IMR-90 (cell line): ENCODE measurements at regions not wholly inside any gene's neighbourhood (a gene's known extent, or its start where the extent isn't known, plus 50 kb on each side); places are given as distances from the start of the nearest gene placed in this dataset.

Experiments used
- ATAC-seq: fragments of 200-7000 bp; cut with Tn5 transposase; 2 replicates; pipeline ENCODE4 v1.9.1; 2020; ENCODE audit warnings: low read depth, mild to moderate bottlenecking, moderate library complexity
- BruUV-seq: library from RNA; stranded (reverse); fragments of 400-500 nt; replicated peaks from 2 replicates; lab custom pipeline; 2021; lab: Mats Ljungman, UMichigan
- CTCF ChIA-PET: fragments of 300-600 bp; formaldehyde crosslinking; extraction: SDS; loops from one replicate; lab custom pipeline; 2021; ENCODE audit warnings: antibody characterized with exemption; lab: Yijun Ruan, JAX
- POLR2A ChIA-PET: fragments of 300-600 bp; sonication (Branson Sonifier 250); formaldehyde crosslinking; loops from one replicate; lab custom pipeline; 2022; ENCODE audit warnings: antibody characterized with exemption; ENCODE audit not compliant: unreplicated experiment; lab: Charles Lee
- DNase-seq: peaks from one replicate; pipeline ENCODE4 v3.0.0; 2013
- H2AFZ ChIP-seq: replicated peaks from 2 replicates; pipeline ENCODE3; 2013; ENCODE audit warnings: low read length, mild to moderate bottlenecking; ENCODE audit not compliant: poor library complexity
- H2AK5ac ChIP-seq: 2 replicates; pipeline ENCODE4 v1.6.1; 2013; ENCODE audit warnings: low read depth, low read length, inconsistent platforms
- H2AK9ac ChIP-seq: replicated peaks from 2 replicates; pipeline ENCODE3; 2013; ENCODE audit warnings: mild to moderate bottlenecking, low read depth, low read length, moderate library complexity; ENCODE audit not compliant: poor library complexity
- H2BK120ac ChIP-seq: 2 replicates; pipeline ENCODE4 v1.6.1; 2013; ENCODE audit warnings: low read depth, low read length, inconsistent platforms
- H2BK15ac ChIP-seq: 3 replicates; pipeline ENCODE4 v1.6.1; 2013; ENCODE audit warnings: low read depth, low read length, inconsistent platforms
- H2BK20ac ChIP-seq: 2 replicates; pipeline ENCODE4 v1.6.1; 2013; ENCODE audit warnings: low read depth, mild to moderate bottlenecking, inconsistent platforms, low read length, moderate library complexity
- H2BK5ac ChIP-seq: 2 replicates; pipeline ENCODE4 v1.6.1; 2013; ENCODE audit warnings: mild to moderate bottlenecking, low read depth, low read length, inconsistent platforms; ENCODE audit not compliant: poor library complexity, severe bottlenecking
- H3K14ac ChIP-seq: replicated peaks from 2 replicates; pipeline ENCODE4 v1.6.1; 2013; ENCODE audit warnings: low read depth, low read length, inconsistent platforms
- H3K18ac ChIP-seq: 2 replicates; pipeline ENCODE4 v1.6.1; 2013; ENCODE audit warnings: low read depth, low read length, control low read depth
- H3K23ac ChIP-seq: 2 replicates; pipeline ENCODE4 v1.6.1; 2013; ENCODE audit warnings: low read depth, low read length, inconsistent platforms
- H3K27ac ChIP-seq: 2 replicates; pipeline ENCODE4 v1.5.1; 2013; ENCODE audit warnings: mild to moderate bottlenecking, control low read depth, low read length; ENCODE audit not compliant: insufficient read depth
- H3K27me3 ChIP-seq: 2 replicates; pipeline ENCODE4 v1.6.1; 2013; ENCODE audit warnings: low read length; ENCODE audit not compliant: control insufficient read depth, insufficient read depth
- H3K36me3 ChIP-seq: 2 replicates; pipeline ENCODE4 v1.6.1; 2013; ENCODE audit warnings: low read length, mixed read lengths; ENCODE audit not compliant: control insufficient read depth, insufficient read depth
- H3K4ac ChIP-seq: 2 replicates; pipeline ENCODE4 v1.6.1; 2013; ENCODE audit warnings: low read depth, low read length, inconsistent platforms
- H3K4me1 ChIP-seq: 2 replicates; pipeline ENCODE4 v1.6.1; 2013; ENCODE audit warnings: low read length, mixed read lengths; ENCODE audit not compliant: control insufficient read depth, insufficient read depth
- H3K4me2 ChIP-seq: 2 replicates; pipeline ENCODE4 v1.6.1; 2013; ENCODE audit warnings: low read depth, mild to moderate bottlenecking, control low read depth, low read length, moderate library complexity
- H3K4me3 ChIP-seq: 2 replicates; pipeline ENCODE4 v1.5.1; 2013; ENCODE audit warnings: low read depth, mild to moderate bottlenecking, control low read depth, low read length, moderate library complexity; ENCODE audit not compliant: insufficient read depth
- H3K56ac ChIP-seq: 2 replicates; pipeline ENCODE4 v1.6.1; 2013; ENCODE audit warnings: low read length, inconsistent platforms; ENCODE audit not compliant: insufficient read depth; ENCODE audit errors: extremely low read depth
- H3K79me1 ChIP-seq, 2 experiments: 2 replicates each; pipeline ENCODE4 v1.6.1; 2013; ENCODE audit warnings: low read length in 2 of 2, inconsistent platforms in 1 of 2, low read depth in 1 of 2
- H3K9ac ChIP-seq: 2 replicates; pipeline ENCODE4 v1.6.1; 2013; ENCODE audit warnings: low read depth, low read length, control low read depth
- H3K9me1 ChIP-seq: 2 replicates; pipeline ENCODE4 v1.6.1; 2013; ENCODE audit warnings: low read length, inconsistent platforms; ENCODE audit not compliant: insufficient read depth
- H3K9me3 ChIP-seq: 2 replicates; pipeline ENCODE4 v1.6.1; 2013; ENCODE audit warnings: low read length; ENCODE audit not compliant: control insufficient read depth, insufficient read depth
- H4K20me1 ChIP-seq: 2 replicates; pipeline ENCODE4 v1.6.1; 2013; ENCODE audit warnings: low read length, inconsistent platforms; ENCODE audit not compliant: insufficient read depth
- H4K5ac ChIP-seq: 2 replicates; pipeline ENCODE4 v1.6.1; 2013; ENCODE audit warnings: mild to moderate bottlenecking, low read depth, low read length, control low read depth
- H4K8ac ChIP-seq, 2 experiments: 2 replicates each; pipeline ENCODE4 v1.6.1; 2013; ENCODE audit warnings: low read depth in 2 of 2, low read length in 2 of 2, control low read depth in 1 of 2, inconsistent platforms in 1 of 2
- H4K91ac ChIP-seq: 2 replicates; pipeline ENCODE4 v1.6.1; 2013; ENCODE audit warnings: low read depth, low read length, inconsistent platforms; ENCODE audit not compliant: insufficient read depth
- BHLHE40 ChIP-seq: fragments of 150-350 bp; IDR thresholded peaks from 2 replicates; pipeline ENCODE4 v1.6.1; 2016; ENCODE audit warnings: mild to moderate bottlenecking, low read depth, low read length
- CEBPB ChIP-seq: IDR thresholded peaks from 2 replicates; pipeline ENCODE4 v1.6.1; 2012; ENCODE audit warnings: low read depth, low read length, improper control_type of control experiment
- CHD1 ChIP-seq: IDR thresholded peaks from 2 replicates; pipeline ENCODE4 v1.6.1; 2012; ENCODE audit warnings: low read depth, low read length, improper control_type of control experiment
- CTCF ChIP-seq: conservative IDR thresholded peaks from 2 replicates; pipeline ENCODE4 v1.5.1; 2012; ENCODE audit warnings: mild to moderate bottlenecking, low read depth, low read length, improper control_type of control experiment
- ELK1 ChIP-seq: fragments of 150-350 bp; IDR thresholded peaks from 2 replicates; pipeline ENCODE4 v1.6.1; 2016; ENCODE audit warnings: low read depth, mild to moderate bottlenecking, low read length, moderate library complexity, borderline replicate concordance
- FOS ChIP-seq: fragments of 150-350 bp; IDR thresholded peaks from 2 replicates; pipeline ENCODE4 v1.6.1; 2016; ENCODE audit warnings: low read depth, low read length
- MAFK ChIP-seq: IDR thresholded peaks from 2 replicates; pipeline ENCODE4 v1.6.1; 2012; ENCODE audit warnings: low read depth, low read length, improper control_type of control experiment
- MAZ ChIP-seq: IDR thresholded peaks from 2 replicates; pipeline ENCODE4 v1.6.1; 2012; ENCODE audit warnings: low read depth, mild to moderate bottlenecking, low read length, improper control_type of control experiment, moderate library complexity, borderline replicate concordance
- MXI1 ChIP-seq: IDR thresholded peaks from 2 replicates; pipeline ENCODE4 v1.6.1; 2012; ENCODE audit warnings: low read depth, mild to moderate bottlenecking, low read length, moderate library complexity, borderline replicate concordance
- NFE2L2 ChIP-seq: fragments of 150-350 bp; IDR thresholded peaks from 2 replicates; pipeline ENCODE4 v1.6.1; 2016; ENCODE audit warnings: low read depth, mild to moderate bottlenecking, low read length
- POLR2A ChIP-seq: IDR thresholded peaks from 2 replicates; pipeline ENCODE4 v1.6.1; 2012; ENCODE audit warnings: mild to moderate bottlenecking, low read depth, low read length
- RAD21 ChIP-seq: IDR thresholded peaks from 2 replicates; pipeline ENCODE4 v1.6.1; 2012; ENCODE audit warnings: low read length, improper control_type of control experiment
- RCOR1 ChIP-seq: IDR thresholded peaks from 2 replicates; pipeline ENCODE4 v1.6.1; 2012; ENCODE audit warnings: mild to moderate bottlenecking, low read length, improper control_type of control experiment; ENCODE audit not compliant: insufficient replicate concordance
- RFX5 ChIP-seq: IDR thresholded peaks from 2 replicates; pipeline ENCODE4 v1.8.0; 2012; ENCODE audit warnings: low read depth, mild to moderate bottlenecking, low read length, moderate library complexity
- SMC3 ChIP-seq: fragments of 150-350 bp; IDR thresholded peaks from 2 replicates; pipeline ENCODE4 v1.6.1; 2016; ENCODE audit warnings: low read depth, mild to moderate bottlenecking, antibody characterized with exemption, low read length, moderate library complexity
- USF2 ChIP-seq: fragments of 150-350 bp; IDR thresholded peaks from 2 replicates; pipeline ENCODE4 v1.6.1; 2017; ENCODE audit warnings: mild to moderate bottlenecking, antibody characterized with exemption, low read length, low read depth
- WGBS, 2 experiments: methylation state at CpG; one replicate each; pipeline versions ENCODE4 v1.1.5 to v1.1.7; 2013; ENCODE audit warnings: missing lambda C conversion rate in 2 of 2; ENCODE audit not compliant: insufficient read length in 1 of 2; ENCODE audit errors: extremely low coverage in 2 of 2; 5-methylcytosine and 5-hydroxymethylcytosine counted together
- dilution Hi-C: fragments of 300-500 bp; cut with HindIII; formaldehyde crosslinking; loops from one replicate; pipeline ENCODE4 v1.14.3; 2018; ENCODE audit warnings: low sequenced_read_pairs; ENCODE audit not compliant: unreplicated experiment
- in situ Hi-C: fragments of 300-500 bp; cut with MboI; formaldehyde crosslinking; loops from 3 replicates; pipeline ENCODE4 v1.14.3; 2019; ENCODE audit warnings: low sequenced_read_pairs, inconsistent platforms, mixed read lengths
- intact Hi-C: fragments of 100-400 bp; cut with micrococcal nuclease; formaldehyde crosslinking; loops from 2 replicates; pipeline ENCODE4 v1.10.0; 2022

GRCh38 chr5:68740226-68740910, 353.4 kb upstream of the SLC30A5 start:
- H2AK9ac ChIP-seq = no peak overlapping the region
- POLR2A ChIA-PET = no interaction called here
- H4K8ac ChIP-seq = no peak overlapping the region
- no CpG with 5 or more reads among the region's 6 CpGs for whole genome bisulfite sequencing, 2 experiments
- dilution Hi-C loops (no loop called here), in situ Hi-C loops (no loop called here), intact Hi-C loops (no loop called here)
- DNase-seq (no peak), ATAC-seq (no peak)
- H4K5ac ChIP-seq = no peak overlapping the region
- CTCF ChIA-PET = no interaction called here
- no peaks in the 10 kb centered on the region for H4K20me1 ChIP-seq
- no peaks in the 10 kb centered on the region for H3K36me3 ChIP-seq
- H2BK20ac ChIP-seq = no peak overlapping the region
- BruUV-seq = no TSS peak
- no peak overlapping the region for H3K9ac ChIP-seq
- no peaks in the 10 kb centered on the region for H3K4me1 ChIP-seq
- H3K14ac ChIP-seq = no peak overlapping the region
- H3K4me3 ChIP-seq = no peak overlapping the region
- H3K4ac ChIP-seq = no peak overlapping the region
- no peaks in the 10 kb centered on the region for H3K9me3 ChIP-seq
- no peak overlapping the region for H2BK120ac ChIP-seq
- no peak overlapping the region for H3K18ac ChIP-seq
- no peak overlapping the region for H2BK15ac ChIP-seq
- H3K9me1 ChIP-seq = no peaks in the 10 kb centered on the region
- H2AFZ ChIP-seq = no peak overlapping the region
- TF ChIP-seq CHD1 = no peak
- no peak for TF ChIP-seq RCOR1
- TF ChIP-seq NFE2L2 = no peak
- TF ChIP-seq USF2 = no peak
- no peak for TF ChIP-seq BHLHE40
- TF ChIP-seq MAFK = no peak
- no peak for TF ChIP-seq CTCF
- no peak for TF ChIP-seq ELK1
- no peak for TF ChIP-seq MXI1
- no peak for TF ChIP-seq POLR2A
- TF ChIP-seq CEBPB = no peak
- TF ChIP-seq MAZ = no peak
- no peak for TF ChIP-seq RFX5
- no peak for TF ChIP-seq RAD21
- no peak for TF ChIP-seq SMC3
- TF ChIP-seq FOS = no peak
- no peak overlapping the region for H3K4me2 ChIP-seq
- no peak overlapping the region for H3K56ac ChIP-seq
- H3K79me1 ChIP-seq = no peaks in the 10 kb centered on the region
- no peak overlapping the region for H2AK5ac ChIP-seq
- no peak overlapping the region for H3K23ac ChIP-seq
- no peaks in the 10 kb centered on the region for H3K27me3 ChIP-seq
- no peak overlapping the region for H2BK5ac ChIP-seq
- H3K27ac ChIP-seq = no peak overlapping the region
- no peak overlapping the region for H4K91ac ChIP-seq
